Inflammatory macrophage (primary cell): ENCODE measurements at regions not wholly inside any gene's neighbourhood (a gene's known extent, or its start where the extent isn't known, plus 50 kb on each side); places are given as distances from the start of the nearest gene placed in this dataset.
"Not testable (repeated sequence)": the region's sequence is repeated elsewhere in the genome, so short reads cannot be mapped to it uniquely, and the experiment has no call there.

ENCODE experiments used
- DNase-seq, 2 donors: peaks; one replicate each; pipeline ENCODE4 v3.0.0-alpha.2; 2020 to 2022

GRCh38 chr6:67000121-67000520 lies 1293.1 kb upstream of the EYS start:
- no peak for DNase-seq

- not testable (repeated sequence) for DNase-seq
These were observed 1290.6 kb upstream of the EYS start for GRCh38 chr6:66997579-66997978.

- no peak for DNase-seq
These were observed 1288.6 kb upstream of the EYS start for GRCh38 chr6:66995669-66996068.

- DNase-seq, result not testable (repeated sequence)
These were observed 1286.7 kb upstream of the EYS start for GRCh38 chr6:66993708-66994107.

- no peak for DNase-seq
These were observed 1286.2 kb upstream of the EYS start for GRCh38 chr6:66993272-66993671.

GRCh38 chr6:66992660-66993059 lies 1285.6 kb upstream of the EYS start:
- no peak for DNase-seq

GRCh38 chr6:66986940-66987339 lies 1279.9 kb upstream of the EYS start:
- DNase-seq, result no peak

GRCh38 chr6:66985816-66986215 lies 1278.8 kb upstream of the EYS start:
- DNase-seq, result no peak

GRCh38 chr6:66970373-66970772 lies 1263.3 kb upstream of the EYS start:
- DNase-seq, result no peak

GRCh38 chr6:66965227-66965626 lies 1258.2 kb upstream of the EYS start:
- no peak for DNase-seq

GRCh38 chr6:66964216-66964615 lies 1257.2 kb upstream of the EYS start:
- DNase-seq, result no peak

GRCh38 chr6:66962082-66962481 lies 1255.1 kb upstream of the EYS start:
- no peak for DNase-seq

GRCh38 chr6:66961191-66961590 lies 1254.2 kb upstream of the EYS start:
- no peak for DNase-seq

GRCh38 chr6:66949191-66949661 lies 1242.2 kb upstream of the EYS start:
- DNase-seq, result no peak

- no peak for DNase-seq
These were observed 1241.1 kb upstream of the EYS start for GRCh38 chr6:66948106-66948505.

- DNase-seq, result no peak
These were observed 1233.0 kb upstream of the EYS start for GRCh38 chr6:66940003-66940402.

- DNase-seq, result no peak
These were observed 1230.2 kb upstream of the EYS start for GRCh38 chr6:66937180-66937579.

- DNase-seq, result no peak
These were observed 1228.6 kb upstream of the EYS start for GRCh38 chr6:66935612-66936011.

- no peak for DNase-seq
These were observed 1224.8 kb upstream of the EYS start for GRCh38 chr6:66931787-66932186.

GRCh38 chr6:66930559-66931290 lies 1223.7 kb upstream of the EYS start:
- no peak for DNase-seq

- DNase-seq, result no peak
These were observed 1219.0 kb upstream of the EYS start for GRCh38 chr6:66926060-66926459.

GRCh38 chr6:66913657-66914056 lies 1206.6 kb upstream of the EYS start:
- DNase-seq, result no peak

GRCh38 chr6:66902457-66902856 lies 1195.4 kb upstream of the EYS start:
- no peak for DNase-seq

- DNase-seq, result no peak
These were observed 1193.4 kb upstream of the EYS start for GRCh38 chr6:66900133-66901083.
